WERI-Rb-1 (cell line): ENCODE measurements at regions not wholly inside any gene's neighbourhood (a gene's known extent, or its start where the extent isn't known, plus 50 kb on each side); places are given as distances from the start of the nearest gene placed in this dataset.

ENCODE experiments used
- DNase-seq: peaks from one replicate; pipeline ENCODE4 v3.0.0-alpha.2; 2020
- H3K27ac ChIP-seq: fragments of 250-450 bp; sonication (Bioruptor Pico); 2 replicates; pipeline ENCODE4 v1.5.1; 2020; ENCODE audit warnings: mild to moderate bottlenecking, moderate library complexity
- H3K27me3 ChIP-seq: fragments of 250-450 bp; sonication (Bioruptor Pico); 2 replicates; pipeline ENCODE4 v1.5.1; 2021; ENCODE audit warnings: mild to moderate bottlenecking, low read depth, moderate library complexity; ENCODE audit not compliant: insufficient read depth, severe bottlenecking
- H3K36me3 ChIP-seq: fragments of 250-450 bp; sonication (Bioruptor Pico); 2 replicates; pipeline ENCODE4 v1.5.1; 2020; ENCODE audit warnings: mild to moderate bottlenecking, moderate library complexity
- H3K4me3 ChIP-seq: 2 replicates; pipeline ENCODE4 v1.5.1; 2011; ENCODE audit warnings: low read depth, mild to moderate bottlenecking, control low read depth, low read length
- H3K9me3 ChIP-seq: fragments of 250-450 bp; sonication (Bioruptor Pico); 2 replicates; pipeline ENCODE4 v1.5.1; 2021; ENCODE audit warnings: mild to moderate bottlenecking, moderate library complexity; ENCODE audit not compliant: severe bottlenecking
- CTCF ChIP-seq: IDR thresholded peaks from 2 replicates; pipeline ENCODE4 v1.5.1; 2011; ENCODE audit warnings: low read depth, mild to moderate bottlenecking, control low read depth, inconsistent platforms, low read length

GRCh38 chr2:105682401-105682800 is 62.3 kb upstream of the NCK2 start:
- no peak for TF ChIP-seq CTCF
- Histone ChIP-seq H3K36me3 (no peaks in the 10 kb centered on the region), H3K27ac (no peak overlapping the region), H3K9me3 (no peaks in the 10 kb centered on the region), H3K4me3 (no peak overlapping the region), H3K27me3 (no peaks in the 10 kb centered on the region)
- DNase-seq, result no peak

GRCh38 chr2:105681927-105682326 is 62.8 kb upstream of the NCK2 start:
- no peaks in the 10 kb centered on the region for H3K27me3 ChIP-seq
- H3K9me3 ChIP-seq, result no peaks in the 10 kb centered on the region
- no peak overlapping the region for H3K4me3 ChIP-seq
- no peak for TF ChIP-seq CTCF
- no peak overlapping the region for H3K27ac ChIP-seq
- DNase-seq, result no peak
- no peaks in the 10 kb centered on the region for H3K36me3 ChIP-seq

DNA sequence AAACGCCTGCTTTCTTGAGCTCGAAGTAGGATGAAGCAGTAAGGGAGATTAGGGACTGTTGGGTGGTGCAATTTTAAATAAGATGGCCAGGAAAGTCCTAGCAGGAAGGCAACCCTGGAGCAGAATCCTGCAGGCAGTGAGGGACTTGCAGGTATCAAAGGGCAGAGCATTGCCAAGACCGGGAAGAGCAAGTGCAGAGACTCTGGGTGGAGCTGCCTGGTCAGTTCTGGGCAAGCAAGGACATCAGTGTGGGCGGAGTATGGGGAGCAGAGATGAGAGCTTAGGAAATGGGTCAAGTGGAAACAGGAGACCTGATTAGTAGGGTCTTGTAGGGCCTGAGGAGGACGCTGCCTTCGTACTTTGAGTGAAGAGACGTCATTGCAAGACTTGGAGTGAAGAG is 64.4 kb upstream of the NCK2 start:
- no peak overlapping the region for H3K4me3 ChIP-seq
- H3K27me3 ChIP-seq, result no peaks in the 10 kb centered on the region
- TF ChIP-seq CTCF, result no peak
- no peak for DNase-seq
- H3K36me3 ChIP-seq, result no peaks in the 10 kb centered on the region
- no peak overlapping the region for H3K27ac ChIP-seq
- H3K9me3 ChIP-seq, result no peaks in the 10 kb centered on the region

DNA sequence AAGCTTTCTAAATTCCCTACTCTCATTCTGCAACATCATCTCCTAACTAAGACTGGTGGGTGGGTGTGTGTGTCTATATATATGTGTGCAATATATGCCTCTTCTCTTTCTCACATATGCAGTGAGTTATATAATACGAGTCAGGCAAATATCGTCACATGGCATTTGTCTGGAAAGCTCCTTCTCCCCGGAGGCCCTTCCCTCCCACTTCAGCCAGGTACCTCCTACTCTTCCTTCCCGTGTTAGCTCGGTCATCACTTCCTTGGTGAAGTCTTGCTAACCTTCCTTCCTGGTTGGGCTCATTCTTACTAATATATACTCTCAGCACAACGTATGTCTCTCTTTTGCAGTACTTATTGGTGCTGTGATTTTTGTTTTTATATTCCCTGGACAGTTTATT is 66.4 kb upstream of the NCK2 start:
- no peak for TF ChIP-seq CTCF
- DNase-seq, result no peak

DNA sequence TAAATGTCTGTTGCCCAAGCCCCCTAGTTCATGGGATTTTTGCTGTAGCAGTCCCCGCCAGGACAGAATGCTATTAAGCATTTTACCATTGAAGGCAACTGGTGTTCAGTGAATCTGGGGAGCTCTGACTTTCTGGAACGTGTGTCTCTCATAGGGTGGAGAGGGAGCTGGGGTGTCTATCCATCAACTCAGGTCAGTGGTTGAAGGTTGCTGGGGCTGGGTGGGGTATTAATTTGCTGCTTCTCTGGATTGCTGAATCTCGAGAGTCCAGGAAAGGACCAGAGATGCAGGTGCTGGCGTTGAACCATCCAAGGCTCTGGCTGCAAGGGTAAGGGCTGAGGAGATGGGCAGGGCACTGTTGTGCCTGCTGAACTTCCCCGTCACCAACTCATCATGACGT is 66.8 kb upstream of the NCK2 start:
- Histone ChIP-seq H3K9me3 (no peaks in the 10 kb centered on the region), H3K36me3 (no peaks in the 10 kb centered on the region), H3K4me3 (no peak overlapping the region), H3K27me3 (no peaks in the 10 kb centered on the region), H3K27ac (no peak overlapping the region)
- TF ChIP-seq CTCF, result no peak
- no peak for DNase-seq

More for the DNA sequence above, 66.4 kb upstream of the NCK2 start:
- no peak overlapping the region for H3K27ac ChIP-seq
- H3K9me3 ChIP-seq, result no peaks in the 10 kb centered on the region
- H3K27me3 ChIP-seq, result no peaks in the 10 kb centered on the region
- H3K36me3 ChIP-seq, result no peaks in the 10 kb centered on the region
- H3K4me3 ChIP-seq, result no peak overlapping the region

DNA sequence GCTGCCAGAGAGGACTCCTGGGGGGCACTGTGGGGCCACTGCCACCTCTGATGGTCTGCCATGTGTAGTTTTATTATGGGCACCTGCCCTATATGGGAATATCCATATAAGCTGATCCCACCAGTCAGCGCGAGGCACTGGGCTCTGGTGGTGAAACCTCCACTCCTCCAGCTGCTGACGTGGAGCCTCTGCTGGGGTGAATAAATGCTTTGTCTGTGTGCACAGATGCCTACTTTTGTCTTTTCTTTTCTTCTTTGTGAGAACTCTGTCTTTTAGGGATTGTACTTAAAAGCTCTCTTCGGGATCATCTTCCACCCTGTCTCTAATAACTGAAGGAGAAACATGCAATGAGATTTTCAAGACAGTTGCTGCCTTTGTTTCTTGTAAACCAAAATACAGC is 68.9 kb upstream of the NCK2 start:
- H3K36me3 ChIP-seq, result no peaks in the 10 kb centered on the region
- no peak for TF ChIP-seq CTCF
- H3K9me3 ChIP-seq, result no peaks in the 10 kb centered on the region
- H3K4me3 ChIP-seq, result no peak overlapping the region
- no peak overlapping the region for H3K27ac ChIP-seq
- no peaks in the 10 kb centered on the region for H3K27me3 ChIP-seq
- DNase-seq, result no peak
